Testis (tissue), 2 donors: ENCODE measurements at regions not wholly inside any gene's neighbourhood (a gene's known extent, or its start where the extent isn't known, plus 50 kb on each side); places are given as distances from the start of the nearest gene placed in this dataset.

Source experiments
- DNase-seq: peaks from one replicate; pipeline ENCODE4 v3.0.0-alpha.2; 2019
- H3K27ac ChIP-seq, 2 donors: fragments of 200-600 bp; sonication (generic); one replicate each; pipeline ENCODE4 v1.5.1; 2019
- H3K27me3 ChIP-seq: fragments of 200-600 bp; sonication (generic); one replicate; pipeline ENCODE4 v1.5.1; 2019
- H3K36me3 ChIP-seq: fragments of 200-600 bp; sonication (generic); one replicate; pipeline ENCODE4 v1.5.1; 2017; ENCODE audit warnings: low read depth; ENCODE audit errors: missing control alignments
- H3K4me1 ChIP-seq: fragments of 200-600 bp; sonication (generic); one replicate; pipeline ENCODE4 v1.5.1; 2019
- H3K4me3 ChIP-seq, 2 donors: fragments of 200-600 bp; sonication (generic); one replicate each; pipeline ENCODE4 v1.5.1; 2017 to 2019
- H3K9me3 ChIP-seq: fragments of 200-600 bp; sonication (generic); one replicate; pipeline ENCODE4 v1.5.1; 2017
- CTCF ChIP-seq, 3 experiments: fragments of 450-650 bp in 2 of 3; fragments of 200-600 bp in 1 of 3; sonication (generic) in 1 of 3; IDR thresholded peaks; one replicate each; pipeline ENCODE4 v1.5.1; 2016 to 2019; ENCODE audit warnings: antibody characterized with exemption in 3 of 3, mild to moderate bottlenecking in 2 of 3, moderate library complexity in 1 of 3
- POLR2A ChIP-seq: fragments of 450-650 bp; IDR thresholded peaks from one replicate; pipeline ENCODE4 v1.6.1; 2017; ENCODE audit warnings: antibody characterized with exemption, mild to moderate bottlenecking, moderate library complexity
- WGBS, 2 donors: methylation state at CpG; one replicate each; pipeline ENCODE4 v1.1.5; 2018; 5-methylcytosine and 5-hydroxymethylcytosine counted together
- intact Hi-C: fragments of 100-400 bp; cut with DNase I; formaldehyde crosslinking; loops from one replicate; pipeline ENCODE4 v1.15.1; 2023; ENCODE audit warnings: low total_unique reads

- WGBS, 2 donors, result 85 to 96% methylated on average over 3 of the region's 3 CpGs
- Histone ChIP-seq H3K9me3 (no peaks in the 10 kb centered on the region), H3K4me3 (no peak overlapping the region), H3K27ac (no peak overlapping the region), H3K27me3 (no peaks in the 10 kb centered on the region), H3K36me3 (no peaks in the 10 kb centered on the region), H3K4me1 (no peaks in the 10 kb centered on the region)
- TF ChIP-seq POLR2A, result no peak
- TF ChIP-seq CTCF (IDR thresholded peaks at IDR 0.05), result no peak
- no peak for DNase-seq
- intact Hi-C loops, result no loop called here
Measured at GRCh38 chr6:91141346-91141745, 554.5 kb upstream of the MAP3K7 start.

GRCh38 chr6:91140449-91140848 lies 553.6 kb upstream of the MAP3K7 start:
- no peak for DNase-seq
- TF ChIP-seq CTCF (IDR thresholded peaks at IDR 0.05) (no peak), POLR2A (no peak)
- no peaks in the 10 kb centered on the region for H3K4me1 ChIP-seq
- H3K27ac ChIP-seq, result no peak overlapping the region
- H3K27me3 ChIP-seq, result no peaks in the 10 kb centered on the region
- no peaks in the 10 kb centered on the region for H3K9me3 ChIP-seq
- 63% methylated on average over 2 of the region's 2 CpGs for WGBS, 2 donors
- intact Hi-C loops, result no loop called here
- no peaks in the 10 kb centered on the region for H3K36me3 ChIP-seq
- no peak overlapping the region for H3K4me3 ChIP-seq

- no peak overlapping the region for H3K4me3 ChIP-seq
- 83 to 97% methylated on average over 2 of the region's 2 CpGs for WGBS, 2 donors
- intact Hi-C loops, result no loop called here
- no peaks in the 10 kb centered on the region for H3K4me1 ChIP-seq
- H3K36me3 ChIP-seq, result no peaks in the 10 kb centered on the region
- H3K27me3 ChIP-seq, result no peaks in the 10 kb centered on the region
- TF ChIP-seq CTCF (IDR thresholded peaks at IDR 0.05), result no peak
- TF ChIP-seq POLR2A, result no peak
- no peak for DNase-seq
- no peak overlapping the region for H3K27ac ChIP-seq
- no peaks in the 10 kb centered on the region for H3K9me3 ChIP-seq
Measured at GRCh38 chr6:91137286-91137685, 550.4 kb upstream of the MAP3K7 start.

- H3K27me3 ChIP-seq, result no peaks in the 10 kb centered on the region
- no peaks in the 10 kb centered on the region for H3K9me3 ChIP-seq
- H3K4me3 ChIP-seq, result no peak overlapping the region
- no peak for DNase-seq
- H3K36me3 ChIP-seq, result no peaks in the 10 kb centered on the region
- intact Hi-C loops, result no loop called here
- no peaks in the 10 kb centered on the region for H3K4me1 ChIP-seq
- H3K27ac ChIP-seq, result no peak overlapping the region
- TF ChIP-seq CTCF (IDR thresholded peaks at IDR 0.05), result no peak
- TF ChIP-seq POLR2A, result no peak
- WGBS, 2 donors, result 86 to 92% methylated on average over 2 of the region's 2 CpGs
Measured at GRCh38 chr6:91135406-91136103, 548.7 kb upstream of the MAP3K7 start.

GRCh38 chr6:91132461-91132860 lies 545.6 kb upstream of the MAP3K7 start:
- Histone ChIP-seq H3K36me3 (no peaks in the 10 kb centered on the region), H3K27me3 (no peaks in the 10 kb centered on the region), H3K27ac (no peak overlapping the region), H3K4me3 (no peak overlapping the region), H3K4me1 (no peaks in the 10 kb centered on the region), H3K9me3 (no peaks in the 10 kb centered on the region)
- intact Hi-C loops, result no loop called here
- no peak for DNase-seq
- WGBS, 2 donors, result 87 to 95% methylated on average over 3 of the region's 3 CpGs
- TF ChIP-seq CTCF (IDR thresholded peaks at IDR 0.05), result no peak
- TF ChIP-seq POLR2A, result no peak
